Right lobe of liver (tissue), 6 donors: ENCODE measurements at regions not wholly inside any gene's neighbourhood (a gene's known extent, or its start where the extent isn't known, plus 50 kb on each side); places are given as distances from the start of the nearest gene placed in this dataset.

ENCODE experiments used
- ATAC-seq, 4 donors: fragments of 200-7000 bp; cut with Tn5 transposase; one replicate each; pipeline ENCODE4 v1.9.1; 2020; ENCODE audit warnings: mild to moderate bottlenecking in 4 of 4, moderate library complexity in 4 of 4
- DNase-seq, 3 donors: peaks; one replicate each; pipeline ENCODE4 v3.0.0-alpha.2; 2020
- H3K27ac ChIP-seq, 3 donors: fragments of 200-600 bp; one replicate each; pipeline ENCODE4 v1.8.0; 2022
- H3K27me3 ChIP-seq, 2 donors: fragments of 200-600 bp; one replicate each; pipeline ENCODE4 v1.8.0; 2022
- H3K36me3 ChIP-seq, 4 donors: fragments of 200-600 bp; sonication (generic) in 1 of 4; one replicate each; pipeline versions ENCODE4 v1.5.1 to v1.8.0; 2017 to 2022; ENCODE audit warnings: control low read depth in 1 of 4
- H3K4me1 ChIP-seq, 4 donors: fragments of 200-600 bp; sonication (generic) in 1 of 4; one replicate each; pipeline versions ENCODE4 v1.5.1 to v1.8.0; 2017 to 2022; ENCODE audit warnings: control low read depth in 1 of 4
- H3K4me3 ChIP-seq, 3 donors: fragments of 200-600 bp; one replicate each; pipeline ENCODE4 v1.8.0; 2022
- H3K9me3 ChIP-seq, 4 donors: fragments of 200-600 bp; sonication (generic) in 1 of 4; one replicate each; pipeline versions ENCODE4 v1.5.1 to v1.8.0; 2017 to 2022; ENCODE audit warnings: control low read depth in 1 of 4
- CTCF ChIP-seq, 4 donors: fragments of 200-600 bp in 3 of 4; fragments of 450-650 bp in 1 of 4; IDR thresholded peaks; one replicate each; pipeline versions ENCODE4 v1.5.1 to v1.8.0; 2016 to 2022; ENCODE audit warnings: antibody characterized with exemption in 4 of 4, mild to moderate bottlenecking in 2 of 4
- POLR2A ChIP-seq: fragments of 450-650 bp; IDR thresholded peaks from one replicate; pipeline ENCODE4 v1.6.1; 2017; ENCODE audit warnings: antibody characterized with exemption, mild to moderate bottlenecking
- WGBS: methylation state at CpG from one replicate; pipeline ENCODE4 v1.1.6; 2018; ENCODE audit warnings: low coverage, low lambda C conversion rate; ENCODE audit not compliant: insufficient coverage; ENCODE audit errors: missing lambda C conversion rate; 5-methylcytosine and 5-hydroxymethylcytosine counted together
- intact Hi-C, 2 donors: fragments of 100-400 bp; cut with DNase I; formaldehyde crosslinking; loops; one replicate each; pipeline versions ENCODE4 v1.11.2 to v1.14.1; 2022
- donor health status: DM: no; HTN: yes; CAD: no.
- donor health status: DM: no; HTN: no; CAD: no.
- donor health status: DM: no; HTN: no; CAD: no.
- donor health status: DM: no; HTN: yes; CAD: no.
- donor health status: DM: no; HTN: yes; CAD: no.

GRCh38 chr2:161103451-161103831, 56.8 kb upstream of the TANK start:
- DNase-seq (no peak), ATAC-seq (no peak)
- Histone ChIP-seq H3K4me1 (no peaks in the 10 kb centered on the region), H3K36me3 (no peaks in the 10 kb centered on the region), H3K27ac (no peak overlapping the region), H3K9me3 (no peaks in the 10 kb centered on the region), H3K27me3 (no peaks in the 10 kb centered on the region), H3K4me3 (no peak overlapping the region)
- TF ChIP-seq POLR2A (no peak), CTCF (IDR thresholded peaks at IDR 0.05) (no peak)
- intact Hi-C loops: no loop called here
- WGBS: 72% methylated on average over 4 of the region's 4 CpGs

GRCh38 chr2:161104054-161104553, 56.1 kb upstream of the TANK start:
- Histone ChIP-seq H3K4me1 (no peaks in the 10 kb centered on the region), H3K27ac (no peak overlapping the region), H3K27me3 (no peaks in the 10 kb centered on the region), H3K4me3 (no peak overlapping the region), H3K9me3 (no peaks in the 10 kb centered on the region), H3K36me3 (no peaks in the 10 kb centered on the region)
- 68% methylated on average over 5 of the region's 5 CpGs for WGBS
- ATAC-seq: no peak
- no peak for DNase-seq
- intact Hi-C loops: no loop called here
- no peak for TF ChIP-seq POLR2A
- no peak for TF ChIP-seq CTCF (IDR thresholded peaks at IDR 0.05)

DNA sequence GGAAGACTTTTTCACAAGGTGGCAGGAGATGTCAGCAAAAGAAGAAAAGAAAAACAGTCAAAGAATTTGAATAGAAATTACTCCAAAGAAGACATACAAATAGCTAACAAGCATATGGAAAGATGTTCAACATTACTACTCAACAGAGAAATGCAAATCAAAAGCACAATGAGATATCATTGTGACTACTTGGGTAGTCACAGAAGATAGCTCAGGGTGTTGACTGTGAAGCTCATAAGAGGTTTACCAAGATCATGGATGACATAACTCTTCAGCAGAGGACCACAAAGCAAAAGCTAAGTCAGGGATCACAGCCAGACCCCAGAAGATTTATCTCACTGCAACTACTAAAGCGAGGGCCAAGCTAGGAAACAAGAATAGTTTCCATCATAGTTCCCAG, 53.0 kb upstream of the TANK start:
- no peaks in the 10 kb centered on the region for H3K36me3 ChIP-seq
- no CpG with 5 or more reads among the region's 1 CpG for WGBS
- H3K27me3 ChIP-seq: no peaks in the 10 kb centered on the region
- no peak for ATAC-seq
- H3K9me3 ChIP-seq: no peaks in the 10 kb centered on the region
- no peak overlapping the region for H3K27ac ChIP-seq
- TF ChIP-seq POLR2A: no peak
- no peak for TF ChIP-seq CTCF (IDR thresholded peaks at IDR 0.05)
- intact Hi-C loops: no loop called here
- no peak overlapping the region for H3K4me3 ChIP-seq
- no peak for DNase-seq
- no peaks in the 10 kb centered on the region for H3K4me1 ChIP-seq
